Glutamatergic neuron (in vitro differentiated cells): ENCODE measurements at regions not wholly inside any gene's neighbourhood (a gene's known extent, or its start where the extent isn't known, plus 50 kb on each side); places are given as distances from the start of the nearest gene placed in this dataset.

Source experiments
- DNase-seq: peaks from one replicate; pipeline ENCODE4 v3.0.0; 2022
- H3K27ac Mint-ChIP-seq: one replicate; pipeline ENCODE4 v1.8.0; 2020; ENCODE audit warnings: mild to moderate bottlenecking, mixed read lengths, inconsistent platforms; ENCODE audit not compliant: unreplicated experiment
- H3K27me3 Mint-ChIP-seq: one replicate; pipeline ENCODE4 v1.8.0; 2020; ENCODE audit warnings: mild to moderate bottlenecking, moderate library complexity, mixed read lengths, inconsistent platforms; ENCODE audit not compliant: unreplicated experiment
- H3K36me3 Mint-ChIP-seq: one replicate; pipeline ENCODE4 v1.8.0; 2020; ENCODE audit warnings: mild to moderate bottlenecking, mixed read lengths, inconsistent platforms; ENCODE audit not compliant: unreplicated experiment
- H3K4me1 Mint-ChIP-seq: one replicate; pipeline ENCODE4 v1.8.0; 2020; ENCODE audit warnings: mild to moderate bottlenecking, low read depth, mixed read lengths, inconsistent platforms; ENCODE audit not compliant: unreplicated experiment
- H3K4me3 Mint-ChIP-seq: one replicate; pipeline ENCODE4 v1.8.0; 2020; ENCODE audit warnings: mild to moderate bottlenecking, mixed read lengths, inconsistent platforms; ENCODE audit not compliant: unreplicated experiment
- H3K9me3 Mint-ChIP-seq: one replicate; pipeline ENCODE4 v1.8.0; 2020; ENCODE audit warnings: mild to moderate bottlenecking, moderate library complexity, mixed read lengths, inconsistent platforms; ENCODE audit not compliant: unreplicated experiment
- TF ChIP-seq, protein P1 (sequence below): fragments of 200-600 bp; sonication (generic); IDR thresholded peaks from one replicate; pipeline ENCODE4 v1.5.0; 2021; ENCODE audit not compliant: partially characterized antibody, unreplicated experiment

DNA sequence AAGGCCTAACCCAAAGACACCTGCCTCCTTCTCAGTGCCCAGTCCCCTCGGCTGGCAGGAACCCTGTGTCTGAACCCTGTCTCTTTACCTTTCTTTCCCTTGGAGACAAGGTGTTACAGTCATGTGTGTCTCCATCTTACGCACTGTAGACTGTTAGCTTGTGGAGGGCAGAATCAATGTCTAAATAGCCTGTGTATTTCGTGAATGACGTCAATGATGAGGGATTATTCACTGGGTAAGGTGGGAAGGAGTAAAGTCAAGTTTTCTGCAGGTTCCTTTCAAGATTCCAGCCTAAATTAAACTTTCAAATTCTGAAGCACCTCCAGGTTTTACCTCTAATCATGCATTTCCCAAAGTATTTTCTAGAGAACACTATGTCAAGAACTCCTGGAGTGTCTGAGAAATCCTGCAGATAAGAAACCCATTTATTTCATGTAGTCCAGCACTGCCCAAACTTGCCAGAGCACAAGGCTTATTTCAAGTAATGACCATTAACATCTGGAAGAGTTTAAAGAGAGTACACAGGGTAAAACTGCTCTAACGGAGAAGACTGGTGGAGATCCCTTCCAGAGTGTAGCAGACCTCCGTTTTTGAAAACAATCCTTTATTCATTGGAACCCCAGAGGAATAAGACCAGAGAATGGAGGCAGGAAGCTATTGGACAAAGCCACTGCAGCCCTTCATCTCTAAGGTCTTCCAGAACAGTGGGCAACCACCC, 72.8 kb downstream of the KCNF1 start:
- Mint-ChIP-seq H3K9me3 (peaks cover 18% of the 10 kb centered on the region), H3K27ac (peak overlapping the region; percentile 26), H3K4me1 (peaks cover 45% of the 10 kb centered on the region), H3K27me3 (peaks cover 13% of the 10 kb centered on the region), H3K4me3 (peak overlapping the region; percentile 45), H3K36me3 (peaks cover 2% of the 10 kb centered on the region)
- TF ChIP-seq, protein P1, sequence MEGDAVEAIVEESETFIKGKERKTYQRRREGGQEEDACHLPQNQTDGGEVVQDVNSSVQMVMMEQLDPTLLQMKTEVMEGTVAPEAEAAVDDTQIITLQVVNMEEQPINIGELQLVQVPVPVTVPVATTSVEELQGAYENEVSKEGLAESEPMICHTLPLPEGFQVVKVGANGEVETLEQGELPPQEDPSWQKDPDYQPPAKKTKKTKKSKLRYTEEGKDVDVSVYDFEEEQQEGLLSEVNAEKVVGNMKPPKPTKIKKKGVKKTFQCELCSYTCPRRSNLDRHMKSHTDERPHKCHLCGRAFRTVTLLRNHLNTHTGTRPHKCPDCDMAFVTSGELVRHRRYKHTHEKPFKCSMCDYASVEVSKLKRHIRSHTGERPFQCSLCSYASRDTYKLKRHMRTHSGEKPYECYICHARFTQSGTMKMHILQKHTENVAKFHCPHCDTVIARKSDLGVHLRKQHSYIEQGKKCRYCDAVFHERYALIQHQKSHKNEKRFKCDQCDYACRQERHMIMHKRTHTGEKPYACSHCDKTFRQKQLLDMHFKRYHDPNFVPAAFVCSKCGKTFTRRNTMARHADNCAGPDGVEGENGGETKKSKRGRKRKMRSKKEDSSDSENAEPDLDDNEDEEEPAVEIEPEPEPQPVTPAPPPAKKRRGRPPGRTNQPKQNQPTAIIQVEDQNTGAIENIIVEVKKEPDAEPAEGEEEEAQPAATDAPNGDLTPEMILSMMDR: no peak
- no peak for DNase-seq

DNA sequence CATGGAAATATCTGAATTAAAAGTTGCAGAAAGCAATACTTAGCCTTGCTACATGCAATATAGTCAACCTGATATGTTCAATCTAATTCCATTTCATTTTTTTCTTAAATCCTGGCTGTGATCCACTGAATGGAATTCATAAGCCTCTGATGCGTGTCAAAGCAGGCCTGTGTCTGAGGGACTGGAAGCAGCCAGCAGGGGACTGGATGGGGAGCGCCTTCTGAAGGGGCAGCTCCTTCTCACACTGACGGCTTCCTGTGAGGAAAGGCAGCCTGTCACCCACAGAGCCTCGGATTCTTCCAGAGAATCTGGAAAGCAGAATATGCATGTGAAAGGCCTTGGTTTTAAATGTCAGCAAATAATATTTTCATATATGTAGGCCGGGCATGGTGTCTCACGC, 73.5 kb downstream of the KCNF1 start:
- Mint-ChIP-seq H3K9me3 (peaks cover 21% of the 10 kb centered on the region), H3K27me3 (peaks cover 13% of the 10 kb centered on the region), H3K36me3 (peaks cover 8% of the 10 kb centered on the region), H3K27ac (no peak overlapping the region), H3K4me3 (no peak overlapping the region), H3K4me1 (peaks cover 44% of the 10 kb centered on the region)
- TF ChIP-seq, protein P1: no peak
- DNase-seq: no peak

DNA sequence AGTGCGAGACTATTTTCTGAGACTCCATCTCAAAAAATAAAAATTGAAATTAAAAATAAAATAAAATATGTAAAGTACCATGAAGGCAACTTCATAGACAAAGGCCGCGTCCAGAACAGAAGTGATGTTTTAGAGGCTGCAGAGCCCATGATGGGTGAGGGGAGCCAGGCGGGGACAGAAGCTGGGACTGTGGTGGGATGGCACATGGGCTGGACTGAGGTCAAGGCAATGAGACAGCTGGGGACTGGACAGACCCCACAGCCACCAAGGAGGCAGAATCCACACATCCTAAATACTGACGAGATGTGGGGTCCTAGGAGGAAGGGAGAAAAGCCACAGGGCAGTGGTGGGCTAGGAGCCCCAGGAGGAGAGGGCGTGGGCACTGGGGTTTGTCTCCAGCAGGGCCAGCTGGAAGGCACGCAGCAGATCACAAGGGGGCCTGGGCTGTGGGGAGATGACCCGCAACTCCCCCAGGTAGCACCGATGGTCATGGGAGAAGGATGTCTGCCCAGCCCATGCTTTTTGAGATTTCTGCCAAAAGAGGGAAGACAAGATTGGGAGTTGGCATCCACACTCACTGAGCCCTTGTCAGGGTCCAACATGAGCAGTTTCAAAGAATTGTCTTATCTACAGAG, 74.3 kb downstream of the KCNF1 start:
- H3K4me1 Mint-ChIP-seq: peaks cover 39% of the 10 kb centered on the region
- DNase-seq: no peak
- H3K27ac Mint-ChIP-seq: no peak overlapping the region
- H3K36me3 Mint-ChIP-seq: peaks cover 8% of the 10 kb centered on the region
- no peak overlapping the region for H3K4me3 Mint-ChIP-seq
- TF ChIP-seq, protein P1: no peak
- peaks cover 13% of the 10 kb centered on the region for H3K27me3 Mint-ChIP-seq
- H3K9me3 Mint-ChIP-seq: peaks cover 21% of the 10 kb centered on the region

DNA sequence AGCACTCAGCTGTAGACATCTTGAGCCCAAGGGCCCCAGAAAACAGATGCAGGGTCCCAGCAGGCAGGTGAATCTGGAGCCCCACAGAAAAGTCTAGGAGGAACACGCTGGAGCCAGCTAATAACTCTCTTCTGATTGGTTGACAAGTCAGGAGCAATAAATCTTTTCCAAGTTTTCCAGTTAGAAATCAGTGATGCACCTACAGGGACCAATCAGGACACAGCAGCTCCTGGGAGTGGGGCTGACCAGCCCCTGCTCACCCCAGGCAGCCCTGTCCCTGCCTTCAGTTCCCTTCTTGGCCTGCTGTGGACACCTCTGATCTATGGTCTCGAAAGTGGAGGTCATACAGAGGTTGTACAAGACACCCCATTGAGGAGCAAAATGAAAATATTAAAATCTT, 75.7 kb downstream of the KCNF1 start:
- Mint-ChIP-seq H3K27ac (no peak overlapping the region), H3K27me3 (peaks cover 13% of the 10 kb centered on the region), H3K9me3 (peaks cover 21% of the 10 kb centered on the region), H3K4me3 (no peak overlapping the region), H3K36me3 (peaks cover 8% of the 10 kb centered on the region), H3K4me1 (peaks cover 33% of the 10 kb centered on the region)
- TF ChIP-seq, protein P1: no peak
- no peak for DNase-seq

DNA sequence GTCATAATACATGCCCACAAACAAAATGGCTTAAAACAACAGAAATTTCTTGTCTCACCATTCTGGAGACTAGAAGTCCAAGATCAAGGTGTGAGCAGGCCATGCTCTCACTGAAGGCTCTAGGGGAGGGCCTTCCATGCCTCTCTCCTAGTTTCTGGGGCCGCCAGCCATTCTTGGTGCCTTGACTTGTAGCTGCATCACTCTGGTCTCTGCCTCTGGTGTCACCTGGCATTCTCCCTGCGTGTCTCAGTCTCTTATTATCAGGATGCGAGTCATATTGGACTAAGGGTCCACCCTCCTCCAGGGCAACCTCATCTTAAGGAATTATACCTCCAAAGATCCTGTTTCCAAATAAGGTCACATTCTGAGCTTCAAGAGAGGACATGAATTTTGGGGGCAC, 76.1 kb downstream of the KCNF1 start:
- H3K36me3 Mint-ChIP-seq: peaks cover 8% of the 10 kb centered on the region
- peaks cover 29% of the 10 kb centered on the region for H3K4me1 Mint-ChIP-seq
- H3K9me3 Mint-ChIP-seq: peaks cover 21% of the 10 kb centered on the region
- no peak overlapping the region for H3K4me3 Mint-ChIP-seq
- TF ChIP-seq, protein P1: no peak
- peaks cover 14% of the 10 kb centered on the region for H3K27me3 Mint-ChIP-seq
- H3K27ac Mint-ChIP-seq: no peak overlapping the region
- DNase-seq: no peak
